Ovary (tissue), 3 donors: ENCODE measurements at regions not wholly inside any gene's neighbourhood (a gene's known extent, or its start where the extent isn't known, plus 50 kb on each side); places are given as distances from the start of the nearest gene placed in this dataset.

Experiments
- CTCF ChIP-seq, 3 donors: fragments of 450-650 bp in 2 of 3; fragments of 200-600 bp in 1 of 3; IDR thresholded peaks; one replicate each; pipeline versions ENCODE4 v1.5.1 to v1.8.0; 2016 to 2022; ENCODE audit warnings: antibody characterized with exemption in 3 of 3, mild to moderate bottlenecking in 1 of 3
- EP300 ChIP-seq: sonication (generic); formaldehyde crosslinking; IDR thresholded peaks from one replicate; pipeline ENCODE4 v1.6.1; 2017; ENCODE audit warnings: antibody characterized with exemption
- donor health status: DM: no; HTN: no; CAD: no.

- no peak for TF ChIP-seq EP300
- no peak for TF ChIP-seq CTCF (IDR thresholded peaks at IDR 0.05)
Observed at GRCh38 chr14:96931751-96932150, 134.6 kb downstream of the VRK1 start.
